ENCODE measurements at regions not wholly inside any gene's neighbourhood (a gene's known extent, or its start where the extent isn't known, plus 50 kb on each side); places are given as distances from the start of the nearest gene placed in this dataset.

DNA sequence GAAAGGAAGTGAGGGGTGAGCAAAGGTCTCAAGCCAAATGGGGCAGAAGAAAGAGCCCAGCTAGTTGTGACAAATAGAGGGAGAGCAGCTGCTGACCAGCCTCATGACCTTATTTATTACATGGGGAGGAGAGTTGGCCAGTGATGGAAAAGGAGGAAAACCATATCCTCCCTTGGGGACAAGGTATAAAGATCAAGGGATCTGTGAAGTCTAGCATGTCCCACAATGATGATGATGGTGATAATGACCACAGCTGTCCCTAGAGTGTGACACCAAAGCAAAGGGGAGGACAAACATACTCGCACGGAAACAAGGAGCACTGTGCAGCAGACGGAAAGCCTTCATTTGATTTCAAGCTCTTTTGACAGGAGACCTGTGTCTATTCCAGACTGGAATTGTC is 190.4 kb upstream of the MCHR2 start:
- no peak for DNase-seq (ENCODE audit: low read depth in 2 of 2, low spot score in 1 of 2)

DNA sequence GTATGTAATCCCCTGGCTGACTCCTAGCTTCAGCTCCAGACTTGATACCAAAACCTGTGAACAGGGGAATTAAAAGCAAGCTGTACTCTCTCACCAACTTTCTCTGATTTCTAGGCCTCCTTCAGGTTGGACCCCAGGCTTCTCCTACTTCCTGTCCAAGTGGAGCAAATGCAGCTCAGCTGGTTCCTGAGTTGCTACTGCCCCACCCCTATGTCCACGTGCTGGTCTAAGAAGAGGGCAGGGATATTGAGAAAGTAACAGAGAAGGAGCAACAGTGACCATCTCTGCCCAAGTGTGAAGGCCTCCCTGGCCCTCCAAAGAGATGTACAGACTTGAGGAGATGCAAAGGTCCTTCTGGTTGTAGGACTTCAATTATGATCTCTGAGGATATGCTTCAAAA is 188.3 kb upstream of the MCHR2 start:
- DNase-seq (ENCODE audit: low read depth in 2 of 2, low spot score in 1 of 2), result no peak

DNA sequence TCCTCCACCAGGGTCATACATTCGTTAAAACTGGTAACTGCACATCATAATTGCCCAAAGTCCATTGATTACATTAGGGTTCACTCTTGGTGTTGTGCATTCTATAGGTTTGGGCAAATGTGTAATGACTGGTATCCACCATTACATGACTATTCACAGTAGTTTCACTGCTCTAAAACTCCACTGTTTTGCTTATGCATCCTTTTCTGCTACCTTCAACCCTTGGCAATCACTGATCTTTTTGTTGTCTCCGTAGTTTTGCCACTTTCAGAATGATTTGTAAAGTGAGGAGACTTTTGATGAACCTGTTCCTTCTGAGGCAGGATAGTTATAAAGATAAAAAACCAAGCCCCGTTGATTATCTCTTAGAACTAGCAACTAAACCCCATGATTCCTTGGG is 187.3 kb upstream of the MCHR2 start:
- DNase-seq (ENCODE audit: low read depth in 2 of 2, low spot score in 1 of 2), result no peak

DNA sequence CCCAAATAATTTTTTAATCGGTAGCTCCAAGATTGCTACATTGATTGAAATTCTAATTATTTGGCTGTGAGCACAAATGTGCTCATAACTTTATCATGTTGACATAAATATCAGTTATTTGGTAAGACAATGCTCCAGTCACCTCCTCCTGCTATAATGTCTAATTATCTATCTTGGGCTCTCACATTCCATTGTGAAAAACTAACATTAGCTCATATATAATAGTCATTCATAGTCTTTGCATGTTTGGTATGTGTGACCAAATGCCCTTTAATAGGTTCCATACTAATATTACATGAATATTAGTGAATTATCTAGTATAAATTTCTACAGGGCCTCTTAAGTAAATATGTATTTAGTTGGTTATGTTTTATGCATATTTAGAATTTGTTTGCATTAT is 185.6 kb upstream of the MCHR2 start:
- no peak for DNase-seq (ENCODE audit: low read depth in 2 of 2, low spot score in 1 of 2)

DNA sequence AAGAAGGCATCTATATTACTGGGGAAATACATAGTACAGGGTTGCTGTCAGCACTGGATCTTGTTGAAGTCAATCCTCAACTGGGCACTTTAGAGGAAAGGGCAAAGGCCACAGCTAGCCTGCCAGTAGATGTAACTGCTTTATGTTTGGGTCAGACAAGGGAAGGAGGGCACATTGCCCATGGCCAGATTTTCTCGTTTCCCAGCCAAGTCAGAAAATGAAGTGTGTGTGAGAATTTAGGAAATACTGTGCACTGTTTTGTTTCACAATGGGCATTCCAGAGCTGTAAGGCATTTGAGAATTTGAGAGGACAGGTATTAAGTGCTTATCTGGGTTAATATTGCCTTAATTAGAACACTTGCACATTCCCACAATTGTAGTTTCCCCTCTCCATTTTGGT is 183.9 kb upstream of the MCHR2 start:
- DNase-seq (ENCODE audit: low read depth in 2 of 2, low spot score in 1 of 2), result no peak

DNA sequence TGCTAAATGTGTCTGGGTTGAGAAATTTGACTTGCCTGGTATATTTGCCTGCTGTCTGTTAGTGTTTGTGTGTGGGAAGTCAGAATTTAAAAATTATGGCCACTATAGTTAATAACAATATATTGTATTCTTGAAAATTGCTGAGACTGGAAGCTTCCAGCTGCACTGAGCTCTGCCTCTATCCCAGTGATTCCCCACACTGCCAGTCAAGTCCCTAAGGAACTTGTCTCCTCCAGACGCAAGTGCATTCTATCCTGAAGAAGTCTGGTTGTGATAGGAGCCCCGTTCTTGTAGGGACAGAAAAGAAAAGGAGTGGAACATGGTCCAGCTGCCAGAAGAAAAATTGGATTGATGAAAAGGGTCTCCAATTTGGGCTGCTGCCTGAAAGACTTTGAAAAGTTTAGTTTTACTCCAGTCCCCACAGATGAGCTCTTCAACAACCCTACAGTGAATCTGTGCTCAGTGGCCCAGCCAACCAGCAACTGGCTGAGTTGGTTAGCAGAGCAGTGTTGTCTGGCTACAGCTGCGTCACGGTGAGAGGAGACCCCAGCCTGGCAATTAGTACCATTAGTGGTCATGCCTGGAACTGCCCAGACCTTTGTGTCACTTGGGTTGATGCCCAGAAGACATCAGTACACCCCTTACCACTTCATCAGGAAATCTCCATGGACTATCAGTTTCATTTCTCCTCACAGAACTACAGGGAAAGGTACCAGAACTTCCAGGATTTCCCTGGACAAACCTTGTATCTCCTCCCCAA is 183.1 kb upstream of the MCHR2 start:
- no peak for DNase-seq (ENCODE audit: low read depth in 2 of 2, low spot score in 1 of 2)

DNA sequence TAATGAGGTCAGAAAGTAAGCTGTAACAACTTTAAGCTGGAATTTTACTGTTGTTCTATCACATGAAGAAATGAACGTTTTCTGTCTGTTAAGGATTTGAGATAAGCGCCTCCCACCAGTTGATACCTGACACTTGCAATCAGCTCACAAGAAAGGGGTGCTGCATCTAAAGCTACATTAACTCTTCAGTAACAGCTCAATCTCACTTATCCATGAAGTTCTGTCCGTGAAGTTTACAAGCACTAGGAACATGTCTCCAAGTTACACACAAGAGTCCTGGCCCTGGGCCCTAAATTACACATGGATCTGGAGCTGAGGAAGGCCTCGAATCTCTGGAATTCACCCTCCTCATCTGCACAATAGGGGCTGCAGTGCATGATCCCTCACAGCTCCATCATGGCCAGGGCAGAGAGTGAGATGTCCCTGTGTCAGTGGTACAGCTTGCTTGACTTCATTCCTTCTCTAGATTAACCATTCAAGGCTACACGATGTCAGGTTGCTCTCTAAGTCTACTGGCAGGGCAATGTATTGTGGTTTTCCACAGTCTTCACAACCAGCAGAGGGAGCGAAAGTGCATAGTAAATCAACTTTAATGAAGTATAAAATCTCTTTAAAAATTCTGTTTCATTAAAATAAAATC is 182.4 kb upstream of the MCHR2 start:
- no peak for DNase-seq (ENCODE audit: low read depth in 2 of 2, low spot score in 1 of 2)

DNA sequence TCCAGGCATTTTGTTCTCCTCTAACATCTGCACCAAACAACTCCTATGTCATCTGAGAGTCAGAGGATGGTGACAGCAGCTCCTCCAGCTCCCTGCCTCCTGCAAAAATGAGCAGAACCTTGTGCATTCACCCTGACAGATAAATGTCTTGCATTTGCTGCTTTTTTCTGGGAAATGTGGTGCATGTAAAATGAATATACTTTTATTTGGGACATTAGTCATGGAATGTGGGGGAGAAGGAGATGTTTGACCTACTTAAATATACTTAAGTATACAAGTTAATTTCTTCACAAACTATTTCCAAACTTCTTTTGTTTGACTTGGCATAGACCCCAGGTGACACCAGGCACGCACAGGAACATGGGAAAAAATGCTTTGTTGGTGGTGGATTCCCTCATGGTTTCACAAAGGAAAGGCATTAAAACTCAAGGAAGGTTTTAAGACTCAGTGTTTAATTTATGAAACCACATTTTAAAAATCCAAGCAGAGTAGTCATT is 181.8 kb upstream of the MCHR2 start:
- DNase-seq (ENCODE audit: low read depth in 2 of 2, low spot score in 1 of 2), result no peak

DNA sequence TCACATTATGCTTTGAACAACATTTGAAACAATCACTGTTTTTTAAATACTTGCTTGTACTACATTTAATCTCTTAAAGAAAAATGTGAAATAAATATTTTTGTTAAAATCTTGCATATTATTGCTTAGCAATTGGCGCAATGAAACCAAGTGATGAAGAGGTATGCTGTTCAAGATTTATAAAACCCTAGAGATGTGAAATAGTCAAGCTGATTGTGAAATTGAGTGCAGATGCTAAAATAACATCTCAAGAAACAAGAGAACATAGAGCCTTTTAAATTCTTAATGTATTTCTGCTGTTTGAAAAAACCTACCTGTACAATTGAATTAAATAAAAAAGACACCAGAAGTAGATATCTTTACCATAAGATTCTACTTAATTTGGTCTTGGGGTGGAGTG is 179.2 kb upstream of the MCHR2 start:
- DNase-seq (ENCODE audit: low read depth in 2 of 2, low spot score in 1 of 2), result no peak

DNA sequence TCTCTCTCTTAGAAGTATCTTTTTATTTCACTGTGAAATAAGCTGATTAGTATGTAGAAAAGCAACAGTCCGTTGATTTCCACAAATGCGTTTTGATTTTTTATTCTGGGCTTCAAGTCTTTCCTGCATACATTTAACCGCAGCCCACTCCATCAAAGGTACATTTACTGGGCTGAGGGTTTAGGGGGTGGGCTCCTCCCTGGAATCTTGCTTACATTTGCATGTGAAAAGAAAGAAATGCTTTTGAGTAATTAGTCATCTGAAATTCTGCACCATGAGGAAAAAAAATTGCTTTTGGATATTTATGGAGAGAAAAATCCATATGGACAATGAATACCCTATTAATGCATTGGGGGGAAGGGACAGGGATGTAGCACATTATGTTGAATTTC is 178.3 kb upstream of the MCHR2 start:
- DNase-seq (ENCODE audit: low read depth in 2 of 2, low spot score in 1 of 2), result no peak

DNA sequence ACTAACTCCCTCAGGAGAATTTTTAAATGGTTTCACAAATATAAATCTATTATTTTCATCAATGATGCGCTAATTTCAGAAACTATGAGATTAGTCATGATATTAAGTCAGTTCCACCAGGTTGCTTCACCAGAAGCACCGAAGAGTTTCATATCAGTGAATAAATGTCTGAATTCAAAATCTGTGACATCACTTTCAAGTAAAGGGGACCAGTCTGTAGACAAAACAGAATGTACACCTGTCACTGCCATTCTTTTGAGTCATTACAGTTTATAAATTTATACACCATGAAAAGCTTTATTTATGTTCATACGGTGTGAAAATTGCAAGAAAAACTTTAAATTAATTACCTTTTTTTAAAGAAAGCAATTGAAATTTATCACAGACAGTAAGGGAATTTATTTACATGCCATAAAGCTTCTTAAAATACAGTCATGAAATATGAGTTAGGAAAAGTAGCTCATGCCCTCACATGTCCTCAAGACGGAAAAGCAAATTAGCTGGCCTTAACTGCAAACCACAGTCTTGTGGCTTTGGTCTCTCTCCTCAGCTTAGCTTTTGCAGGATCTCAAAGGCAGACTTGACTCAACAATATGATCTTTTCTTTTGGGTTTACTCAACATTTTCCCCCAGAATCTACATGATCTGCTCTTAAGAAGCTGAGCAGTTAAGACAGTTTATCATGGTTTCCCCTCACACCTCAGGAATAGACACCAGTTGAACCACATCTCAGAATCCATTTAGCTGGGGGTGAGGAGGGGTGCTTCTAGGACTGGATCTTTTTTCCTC is 177.7 kb upstream of the MCHR2 start:
- no peak for DNase-seq (ENCODE audit: low read depth in 2 of 2, low spot score in 1 of 2)

DNA sequence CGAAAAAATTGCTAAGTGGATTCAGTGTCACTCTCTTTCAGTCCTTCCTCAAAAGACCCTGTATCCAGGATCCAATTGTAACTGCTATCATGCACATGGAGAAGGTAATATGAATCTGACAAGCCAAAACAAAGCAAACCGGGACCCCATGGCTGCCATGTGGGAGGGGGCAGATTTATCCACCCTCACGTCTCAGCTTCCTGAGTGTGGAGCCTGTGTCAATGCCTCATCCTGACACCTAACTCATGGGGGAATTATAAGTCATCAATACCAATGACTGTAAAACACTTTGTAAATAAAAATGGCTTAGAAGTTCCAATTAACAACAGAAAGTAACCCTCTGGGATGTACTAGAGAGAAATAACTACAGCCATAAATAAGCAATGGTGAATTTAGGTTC is 174.1 kb upstream of the MCHR2 start:
- no peak for DNase-seq (ENCODE audit: low read depth in 2 of 2, low spot score in 1 of 2)

DNA sequence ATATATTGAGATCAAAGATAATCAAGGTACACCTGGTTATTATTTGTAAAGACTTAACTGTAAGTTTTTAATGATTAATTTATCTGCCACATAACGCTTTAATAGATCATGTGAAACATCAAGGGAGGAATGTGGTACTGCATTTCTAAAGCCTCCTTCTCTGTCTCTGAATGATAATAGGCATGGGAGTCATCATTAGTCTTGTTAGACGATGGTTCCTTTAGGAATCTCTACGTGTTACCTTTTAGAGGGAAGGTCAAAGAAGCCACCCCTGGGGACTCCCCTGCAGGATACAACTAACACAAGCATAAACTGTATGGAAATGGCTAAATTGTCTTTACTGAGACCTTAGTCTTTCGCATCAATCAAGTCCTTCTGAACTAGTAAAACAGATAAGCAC is 173.6 kb upstream of the MCHR2 start:
- no peak for DNase-seq (ENCODE audit: low read depth in 2 of 2, low spot score in 1 of 2)

DNA sequence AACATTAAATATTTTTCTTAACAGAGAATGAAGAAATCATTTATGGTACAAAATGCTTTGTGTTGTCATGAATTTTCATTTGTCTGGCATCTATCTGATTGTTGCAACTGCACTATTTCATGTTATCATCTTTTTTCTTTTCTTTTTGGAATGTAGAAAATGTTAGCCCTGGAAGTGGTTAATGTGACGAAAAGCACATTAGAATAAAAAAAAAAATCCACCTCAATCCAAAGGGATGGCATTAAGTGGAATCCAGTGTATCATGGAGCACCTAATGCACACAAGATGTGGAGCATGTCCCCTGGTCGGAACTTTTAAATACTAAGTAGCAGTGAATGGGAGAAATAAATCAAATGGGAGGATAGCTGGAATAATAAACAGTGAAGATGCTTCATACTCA is 172.9 kb upstream of the MCHR2 start:
- no peak for DNase-seq (ENCODE audit: low read depth in 2 of 2, low spot score in 1 of 2)

DNA sequence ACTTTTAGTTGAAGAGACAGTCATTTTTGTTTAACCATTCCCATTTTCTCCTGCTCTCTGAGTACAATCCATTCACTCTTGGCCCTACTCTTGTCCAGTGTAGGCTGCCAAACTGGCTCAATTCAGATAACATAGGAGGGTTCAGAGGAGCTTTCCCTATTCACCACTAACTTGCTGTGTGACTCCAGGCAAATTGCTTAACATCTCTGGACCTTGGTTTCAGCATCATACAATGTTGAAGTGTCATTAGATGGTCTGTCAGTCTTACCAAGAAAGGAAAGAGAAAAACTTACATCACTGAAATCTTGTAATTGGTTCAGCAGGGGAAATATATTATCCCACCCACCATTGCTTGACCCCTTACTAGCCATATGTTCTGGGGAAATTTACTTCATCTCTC is 171.4 kb upstream of the MCHR2 start:
- DNase-seq (ENCODE audit: low read depth in 2 of 2, low spot score in 1 of 2), result no peak

DNA sequence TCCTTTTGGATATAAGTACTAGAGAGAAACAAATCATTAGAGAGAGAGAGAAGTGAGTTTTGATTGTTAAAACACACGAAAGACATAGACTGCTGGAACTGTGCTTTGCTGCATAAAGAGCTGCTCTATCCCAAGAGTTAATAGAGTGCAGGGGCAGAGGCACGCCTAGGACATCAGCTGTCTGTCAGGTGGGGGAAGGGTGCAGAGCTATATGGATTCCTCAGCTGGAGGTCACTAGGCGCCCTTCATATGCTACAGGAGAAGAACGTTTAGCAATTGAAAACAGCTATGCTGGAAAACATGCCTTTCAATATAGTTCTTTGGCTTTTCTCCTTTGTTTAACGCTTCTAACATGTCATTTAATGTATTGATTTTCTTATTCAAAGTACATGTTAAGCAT is 169.0 kb upstream of the MCHR2 start:
- DNase-seq (ENCODE audit: low read depth in 2 of 2, low spot score in 1 of 2), result no peak

DNA sequence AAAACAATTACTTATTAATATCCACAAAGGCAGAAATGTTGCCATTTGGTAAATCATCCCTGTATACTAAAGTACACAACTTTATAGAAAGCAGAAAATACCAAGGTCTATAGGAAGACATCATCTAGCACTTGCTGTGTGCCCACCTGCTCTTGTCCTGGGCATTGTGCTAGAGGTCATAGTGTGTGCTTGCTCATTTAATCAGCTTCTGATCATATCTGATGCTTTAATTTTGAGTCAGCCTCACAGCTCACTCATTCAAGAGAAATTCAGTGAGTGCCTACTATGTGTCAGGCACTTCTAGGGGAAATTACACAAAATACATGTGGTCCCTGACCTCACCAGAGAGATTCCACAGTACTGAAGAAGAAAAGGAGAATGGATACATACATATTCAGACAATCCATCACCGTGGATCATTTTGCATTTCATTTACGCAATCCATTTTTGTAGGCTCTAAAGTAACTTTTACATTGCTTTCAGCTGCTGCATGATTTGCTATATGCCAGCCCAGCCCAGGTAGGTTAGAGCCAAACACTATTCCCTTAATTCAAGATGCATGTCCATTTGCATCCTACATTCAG is 167.9 kb upstream of the MCHR2 start:
- DNase-seq (ENCODE audit: low read depth in 2 of 2, low spot score in 1 of 2), result no peak

DNA sequence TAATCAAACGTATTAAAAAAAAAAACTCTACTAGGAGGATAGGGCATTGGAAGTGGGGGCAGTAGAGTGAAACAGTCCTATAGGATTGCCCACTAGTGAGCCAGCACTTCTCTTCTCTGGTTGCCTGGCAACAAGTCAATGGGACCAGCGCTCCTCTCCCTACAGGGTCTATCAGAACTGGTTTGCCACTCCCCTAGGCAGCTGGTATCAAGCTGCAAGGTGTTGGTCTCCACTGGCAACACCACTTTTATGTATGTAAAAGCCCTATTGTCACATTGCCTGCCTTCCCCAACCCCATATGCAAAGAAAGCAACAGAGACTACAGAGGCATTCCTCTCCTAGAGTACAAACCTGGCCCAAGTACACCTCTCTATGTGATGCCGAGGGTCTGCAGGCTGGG is 166.9 kb upstream of the MCHR2 start:
- DNase-seq (ENCODE audit: low read depth in 2 of 2, low spot score in 1 of 2), result no peak

DNA sequence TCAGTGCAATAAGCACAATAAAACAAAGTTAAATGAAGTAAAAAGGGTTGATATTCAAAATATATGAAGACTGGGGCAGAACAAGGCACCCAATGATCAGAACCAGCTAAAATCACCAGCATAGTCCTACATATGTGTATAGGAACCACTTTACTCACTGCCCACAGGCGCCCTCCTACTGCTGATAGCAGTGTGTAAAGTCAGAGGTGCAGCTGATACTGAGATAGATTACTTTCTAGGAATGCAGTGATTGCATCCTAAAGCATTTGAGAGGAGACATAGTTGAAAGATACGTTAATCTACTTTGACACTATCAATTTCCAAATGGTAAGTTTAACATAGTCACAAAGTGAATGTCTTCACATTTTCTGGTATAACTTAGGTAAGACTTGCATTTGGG is 161.1 kb upstream of the MCHR2 start:
- no peak for DNase-seq (ENCODE audit: low read depth in 2 of 2, low spot score in 1 of 2)

DNA sequence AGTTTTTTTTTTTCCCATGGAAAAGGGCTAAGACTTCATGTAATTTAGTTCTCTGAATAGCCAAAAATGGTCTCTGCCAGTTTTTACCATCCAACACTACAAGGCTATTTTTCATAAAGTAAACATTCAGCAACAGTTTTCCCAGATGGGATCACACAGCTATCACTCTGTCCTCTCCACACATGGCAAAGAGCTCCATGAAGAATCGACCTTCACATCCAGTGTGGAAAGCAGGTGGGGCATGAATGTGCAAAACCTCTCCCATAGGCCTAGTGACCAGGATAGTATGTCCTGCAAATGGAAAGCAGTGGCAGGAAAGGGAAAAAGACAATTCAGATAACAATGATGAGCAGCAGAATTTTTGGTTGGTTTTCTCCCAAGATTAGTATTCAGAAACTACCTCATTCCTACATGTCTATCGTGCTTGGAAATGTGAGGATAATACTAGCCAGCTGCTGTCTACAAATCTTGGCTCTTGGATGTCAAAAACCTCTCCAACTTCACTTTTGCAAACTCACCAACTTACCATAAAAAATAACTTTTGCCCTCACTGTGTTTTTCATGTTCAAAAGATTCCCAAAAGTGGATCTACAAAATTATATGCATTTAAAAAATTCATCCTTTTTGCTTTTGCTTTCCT is 159.7 kb upstream of the MCHR2 start:
- no peak for DNase-seq (ENCODE audit: low read depth in 2 of 2, low spot score in 1 of 2)

DNA sequence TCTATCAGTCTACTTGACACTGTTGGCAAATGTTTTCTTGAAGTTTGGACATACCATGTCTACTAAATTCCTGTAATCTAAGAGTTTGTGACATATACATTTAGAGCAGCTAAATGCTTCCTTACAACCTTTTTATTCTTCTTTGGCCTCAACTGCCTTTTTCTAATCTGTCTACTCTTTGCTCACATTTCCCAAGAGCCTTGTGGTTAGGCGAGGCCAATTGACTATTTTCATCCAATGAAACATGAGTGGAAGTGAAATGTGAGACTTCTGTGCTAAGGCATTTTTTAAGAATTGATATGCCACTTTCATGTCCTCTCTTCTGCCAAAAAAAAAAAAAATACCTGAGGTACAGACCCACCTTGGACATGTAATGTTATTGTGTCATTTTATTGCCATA is 158.2 kb upstream of the MCHR2 start:
- no peak for DNase-seq (ENCODE audit: low read depth in 2 of 2, low spot score in 1 of 2)
